Activated CD4-positive, CD25-positive, alpha-beta regulatory T cell treated with anti-CD3 and anti-CD28 coated beads, Interleukin-2, amount 50 U/mL, for 72 hours (primary cell): ENCODE measurements at regions not wholly inside any gene's neighbourhood (a gene's known extent, or its start where the extent isn't known, plus 50 kb on each side); places are given as distances from the start of the nearest gene placed in this dataset.

Experiments
- DNase-seq: peaks from one replicate; pipeline ENCODE4 v3.0.0; 2021

DNA sequence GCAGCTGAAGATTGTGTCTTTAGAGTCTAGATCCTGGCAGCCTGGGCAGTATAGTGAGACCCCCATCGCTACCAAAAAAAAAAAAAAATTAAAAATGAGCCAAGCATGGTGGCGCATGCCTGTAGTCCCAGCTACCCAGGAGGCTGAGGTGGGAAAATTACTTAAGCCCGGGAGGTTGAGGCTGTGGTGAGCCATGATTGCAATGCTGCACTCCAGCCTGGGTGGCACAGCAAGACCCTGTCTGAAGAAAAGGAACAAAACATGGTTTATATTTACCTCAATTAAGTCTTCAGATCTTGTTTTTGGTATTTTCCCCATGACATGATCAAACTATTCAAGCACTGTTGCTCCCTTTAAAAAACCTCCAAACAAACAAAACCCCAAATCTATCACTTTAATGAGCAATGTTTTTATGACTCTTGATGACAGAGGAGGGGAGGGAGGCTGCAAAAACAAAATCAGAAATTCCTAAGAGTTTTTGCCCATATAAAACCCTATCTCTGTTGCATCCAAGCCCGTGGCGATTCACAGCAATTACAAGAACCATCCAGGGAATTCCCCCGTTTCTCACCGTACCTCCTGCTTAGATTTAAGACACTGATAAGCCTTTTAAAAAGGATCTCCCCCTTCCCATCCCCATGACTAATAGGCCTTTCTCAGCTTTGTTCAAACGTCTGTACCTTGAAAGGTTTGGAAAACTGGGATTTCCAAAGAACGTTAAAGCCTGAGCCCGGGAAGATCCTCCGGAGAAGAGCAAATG lies 259.9 kb downstream of the BMP7 start:
- no peak for DNase-seq

DNA sequence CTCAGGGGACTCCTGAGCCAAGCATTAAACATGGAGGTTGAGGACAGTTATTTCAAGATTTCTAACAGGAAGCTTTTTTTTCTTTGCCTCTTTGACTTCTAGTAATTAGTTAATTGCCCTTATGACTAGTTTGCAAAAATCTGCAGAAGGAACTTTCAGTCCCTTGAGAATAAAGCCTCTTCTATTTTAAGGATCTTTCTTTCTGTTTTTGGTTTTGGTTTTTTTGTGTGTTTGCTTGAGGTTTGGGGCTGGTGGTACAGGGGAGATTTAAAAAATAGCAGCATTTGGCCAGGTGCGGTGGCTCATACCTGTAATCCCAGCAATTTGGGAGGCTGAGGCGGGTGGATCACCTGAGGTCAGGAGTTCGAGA lies 259.3 kb downstream of the BMP7 start:
- no peak for DNase-seq

DNA sequence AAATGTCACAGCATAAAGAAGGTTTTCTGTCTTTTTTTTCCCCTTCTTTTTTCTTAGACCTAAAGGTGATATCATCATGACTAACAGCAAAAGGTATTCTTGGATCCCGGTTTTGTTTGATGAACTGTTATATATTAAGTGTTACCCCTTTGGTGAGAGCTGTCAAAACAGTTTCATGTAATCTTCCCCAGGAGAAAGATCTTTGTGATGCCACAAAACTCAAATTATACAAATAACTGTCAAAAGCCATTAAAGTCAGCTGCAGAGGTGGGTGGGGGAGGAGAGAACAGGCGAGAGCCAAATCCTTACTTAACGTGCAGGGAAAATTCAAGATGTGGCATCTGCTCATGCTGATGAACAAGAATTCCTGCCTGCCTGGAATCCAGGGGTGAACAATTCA lies 258.2 kb downstream of the BMP7 start:
- DNase-seq, result no peak

DNA sequence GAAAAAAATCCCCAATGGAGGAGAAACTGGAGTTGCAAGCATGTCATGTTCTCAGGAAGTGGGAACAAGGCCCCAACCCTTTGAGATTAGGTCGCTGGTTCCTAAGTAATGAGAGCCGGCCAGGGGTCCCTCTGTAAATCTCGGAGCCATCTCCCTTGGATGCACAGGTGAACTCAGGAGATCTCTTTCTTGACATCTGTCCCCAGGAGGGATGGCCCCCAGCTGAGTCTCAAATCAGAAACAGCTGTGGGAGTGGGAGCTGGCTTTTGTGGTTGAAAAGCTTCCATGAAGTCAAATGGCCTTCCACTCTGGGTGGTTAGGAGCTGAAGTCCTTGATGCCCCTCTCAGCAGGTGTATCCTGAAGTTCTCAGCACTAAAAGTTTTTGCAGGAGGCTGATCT lies 257.1 kb downstream of the BMP7 start:
- DNase-seq, result no peak

DNA sequence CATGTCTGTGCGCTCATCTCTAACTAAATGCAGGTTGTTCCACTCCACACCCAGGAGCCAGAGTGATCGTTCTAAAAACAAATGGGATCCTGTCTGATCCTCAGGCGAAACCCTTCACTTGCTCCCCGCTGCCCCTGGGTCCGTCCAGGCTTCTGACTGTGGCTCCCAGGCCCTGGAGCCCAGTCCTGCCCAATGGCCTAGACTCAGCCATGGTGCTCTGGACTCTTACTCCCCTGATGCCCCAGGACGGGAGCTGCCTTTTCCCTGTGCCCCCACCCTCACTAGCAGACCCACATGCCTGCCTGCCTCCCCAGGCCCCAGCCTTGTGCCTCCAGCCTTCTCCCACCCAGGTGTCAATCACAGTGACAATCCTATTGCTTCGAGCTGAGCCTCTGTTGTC lies 256.7 kb downstream of the BMP7 start:
- DNase-seq, result no peak

DNA sequence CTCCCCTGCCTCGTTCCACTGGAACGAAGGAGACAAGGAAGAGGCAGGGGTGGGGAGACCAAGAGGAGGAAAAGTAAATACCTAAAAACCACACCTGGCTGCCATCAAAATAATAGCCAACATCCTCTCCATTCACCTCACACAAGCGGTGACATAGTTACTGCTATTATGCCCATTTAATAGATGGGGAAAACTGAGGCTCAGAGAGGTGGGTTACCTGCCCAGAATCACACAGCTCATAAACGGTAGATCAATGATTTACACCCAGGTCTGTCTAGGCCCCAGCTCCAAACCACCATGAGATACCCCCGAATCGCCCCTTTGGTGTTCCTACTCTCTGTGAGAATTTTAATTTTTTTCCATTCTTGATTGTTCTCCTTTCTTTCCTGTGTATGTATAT lies 253.8 kb downstream of the BMP7 start:
- DNase-seq, result no peak

DNA sequence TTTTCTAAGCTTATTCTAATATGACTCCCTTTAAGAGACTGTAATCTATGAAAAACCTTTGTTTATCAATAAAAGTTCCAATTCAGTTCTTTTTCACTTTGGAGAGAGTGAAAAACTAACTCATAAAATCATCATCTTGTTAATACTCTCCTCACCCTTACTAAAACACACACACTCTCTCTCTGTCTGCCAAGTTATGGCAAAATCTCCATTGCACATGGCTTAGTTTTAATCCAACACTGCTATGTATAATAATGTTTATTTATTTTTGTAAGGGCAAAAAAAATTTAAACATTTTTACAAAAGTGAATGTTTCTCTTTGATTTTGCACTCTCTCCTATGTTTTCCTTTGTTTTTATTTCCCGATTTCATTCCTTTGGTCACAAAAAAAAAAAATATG lies 253.2 kb downstream of the BMP7 start:
- DNase-seq, result no peak

DNA sequence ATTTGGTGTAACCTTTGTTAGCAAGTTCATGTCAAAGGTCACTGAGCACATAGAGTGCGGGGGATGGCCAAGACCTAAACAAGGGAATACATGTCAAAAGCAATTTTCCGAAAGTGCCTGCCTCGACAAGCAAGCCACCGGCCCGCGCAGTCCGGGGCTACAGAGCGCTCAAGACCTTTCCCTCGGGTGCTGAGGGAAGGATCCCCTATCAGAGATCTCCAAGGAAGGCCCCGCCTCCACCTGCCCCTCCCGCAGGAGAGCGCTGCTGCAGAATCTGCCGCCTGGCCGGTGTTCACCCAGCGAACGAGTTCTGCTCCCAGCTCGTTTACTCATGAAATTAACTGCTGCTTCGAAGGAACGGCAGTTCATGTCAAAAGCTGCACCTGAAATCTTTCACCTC lies 252.7 kb downstream of the BMP7 start:
- no peak for DNase-seq

DNA sequence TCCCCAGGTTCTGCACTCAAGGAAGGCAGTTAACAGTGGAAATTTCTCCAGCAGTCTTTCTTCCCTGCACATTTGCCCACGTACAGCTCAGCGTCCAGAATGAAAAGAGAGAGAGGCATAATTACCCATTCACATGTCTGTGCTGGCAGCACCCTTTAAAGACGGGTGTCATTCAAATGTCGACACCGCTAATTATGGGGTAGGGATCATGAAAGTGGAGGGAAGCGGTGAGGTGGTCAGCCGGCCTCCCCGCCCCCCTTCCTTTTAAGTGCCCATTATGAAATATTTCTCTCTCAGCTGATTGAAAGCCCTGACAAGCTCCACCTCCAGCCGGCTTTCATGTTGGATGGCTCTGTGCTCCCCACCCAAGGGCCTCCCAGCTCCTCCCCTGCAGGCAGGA lies 246.1 kb downstream of the BMP7 start:
- no peak for DNase-seq

DNA sequence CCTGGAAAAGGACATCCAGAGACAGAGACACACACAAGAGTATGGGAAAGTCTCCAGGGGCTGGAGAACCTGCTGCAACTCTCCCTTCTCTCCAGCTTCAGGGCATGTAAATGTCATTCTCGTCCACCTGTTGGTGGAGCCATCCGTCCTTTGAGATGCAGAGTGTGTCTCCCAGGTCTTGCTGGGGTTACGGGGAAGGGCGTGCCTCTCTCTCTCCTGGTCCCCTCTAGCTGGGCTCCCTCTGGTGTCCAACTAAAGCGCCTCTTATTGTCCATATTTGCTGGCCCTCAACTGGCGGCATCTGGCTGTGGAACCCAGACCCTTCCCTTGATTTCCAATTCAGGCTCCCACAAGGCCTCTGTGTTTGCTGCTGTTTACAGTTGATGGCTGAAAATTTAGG lies 244.1 kb downstream of the BMP7 start:
- no peak for DNase-seq

DNA sequence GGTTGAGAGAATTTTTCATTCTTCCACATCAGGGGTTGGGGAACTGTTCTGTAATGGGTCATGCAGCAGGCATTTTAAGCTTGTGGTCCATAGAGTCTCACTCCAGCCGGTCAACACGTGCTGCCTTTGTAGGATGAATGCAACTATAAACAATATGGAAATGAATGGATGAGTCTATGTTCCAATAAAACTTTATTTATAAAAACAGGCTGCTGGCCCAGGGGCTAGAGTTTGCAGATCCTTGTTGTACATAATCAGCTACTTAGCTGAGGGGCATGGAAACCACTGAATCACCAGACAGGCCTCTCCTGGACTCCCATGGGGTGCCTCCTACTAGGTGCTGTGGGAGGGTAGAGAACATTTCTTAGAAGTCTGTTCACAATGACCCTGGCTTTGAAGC lies 243.4 kb downstream of the BMP7 start:
- DNase-seq, result no peak

DNA sequence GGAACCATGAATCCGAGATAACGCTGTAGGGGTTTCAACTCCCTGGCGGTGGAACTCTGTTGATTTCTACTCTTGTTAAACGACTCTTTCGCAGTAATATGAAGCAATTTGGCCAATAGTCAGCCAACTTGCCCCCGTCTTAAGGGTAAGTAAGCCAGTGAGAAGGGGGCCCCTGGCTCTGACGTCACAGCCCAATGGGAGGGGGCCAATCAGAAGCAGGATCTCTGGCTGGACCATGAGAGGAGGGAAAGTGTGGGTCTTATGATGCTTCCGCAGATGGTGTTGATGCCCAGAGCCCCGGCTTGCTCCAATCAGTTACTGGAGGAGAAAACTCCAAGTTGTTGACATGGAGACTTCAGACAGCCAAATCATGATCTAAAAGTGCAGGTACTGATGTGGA lies 242.4 kb downstream of the BMP7 start:
- DNase-seq, result no peak

DNA sequence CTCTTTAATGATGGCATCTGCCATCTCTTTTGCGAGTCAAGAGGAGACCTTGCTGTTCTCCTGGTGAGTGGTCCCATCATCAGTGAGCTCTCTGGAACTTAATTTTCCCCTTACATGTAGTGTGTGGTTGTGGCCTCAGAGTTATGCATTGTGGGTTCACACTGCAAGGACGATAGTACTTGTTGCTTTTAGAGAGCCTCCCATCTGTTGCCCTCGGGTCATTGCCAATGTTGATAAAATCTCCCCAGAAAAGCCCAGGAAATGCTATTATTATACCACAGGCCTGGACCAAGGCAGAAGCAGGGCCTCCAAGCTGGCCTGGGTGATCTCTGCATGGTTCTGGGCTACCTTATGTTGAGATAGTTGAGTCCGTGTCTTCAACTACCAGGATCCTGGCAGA lies 241.6 kb downstream of the BMP7 start:
- no peak for DNase-seq

DNA sequence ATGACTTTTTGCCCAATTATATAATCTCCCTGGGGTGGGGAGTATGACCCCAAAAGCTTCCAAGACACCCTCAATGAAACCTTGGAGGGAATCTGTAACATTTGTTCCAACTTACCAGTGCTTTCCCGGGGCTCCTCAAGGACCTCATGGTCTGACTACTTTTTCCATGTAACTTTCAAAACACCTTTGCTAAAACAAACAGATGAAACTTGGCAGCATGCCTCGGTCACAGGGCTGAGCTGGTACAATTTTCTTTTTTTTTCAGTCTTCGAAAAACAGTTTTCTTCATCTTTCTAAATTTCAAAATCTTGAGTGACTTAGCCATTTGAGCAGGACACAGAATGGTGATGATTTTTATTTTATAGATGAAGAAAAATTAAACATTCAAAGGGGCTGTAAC lies 241.2 kb downstream of the BMP7 start:
- no peak for DNase-seq

DNA sequence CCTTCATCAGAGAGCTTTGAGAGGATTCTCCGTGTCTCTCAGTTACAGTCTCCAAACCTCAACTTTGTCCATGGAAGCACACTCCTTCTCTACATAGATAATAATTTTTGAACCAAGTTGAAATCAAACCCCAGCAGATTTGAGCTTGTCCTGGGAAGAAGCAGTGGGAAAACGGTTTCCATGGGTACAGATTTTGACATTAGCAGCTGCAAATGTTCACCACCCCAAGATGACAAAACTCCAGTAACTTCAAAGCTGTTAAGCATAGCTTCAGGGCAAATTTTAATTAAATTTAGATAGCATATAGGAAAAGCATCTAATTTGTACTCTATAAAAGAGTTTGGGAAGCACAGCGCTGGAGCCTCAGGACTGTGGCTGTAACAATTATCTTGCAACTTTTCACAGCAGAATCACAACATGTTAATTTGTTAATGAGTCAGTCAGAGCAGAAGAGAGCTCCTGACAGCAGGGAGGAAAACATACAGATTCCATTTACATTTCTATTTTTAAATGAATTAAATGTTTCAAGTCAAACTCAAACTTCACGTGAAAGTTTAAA lies 240.7 kb downstream of the BMP7 start:
- DNase-seq, result no peak

DNA sequence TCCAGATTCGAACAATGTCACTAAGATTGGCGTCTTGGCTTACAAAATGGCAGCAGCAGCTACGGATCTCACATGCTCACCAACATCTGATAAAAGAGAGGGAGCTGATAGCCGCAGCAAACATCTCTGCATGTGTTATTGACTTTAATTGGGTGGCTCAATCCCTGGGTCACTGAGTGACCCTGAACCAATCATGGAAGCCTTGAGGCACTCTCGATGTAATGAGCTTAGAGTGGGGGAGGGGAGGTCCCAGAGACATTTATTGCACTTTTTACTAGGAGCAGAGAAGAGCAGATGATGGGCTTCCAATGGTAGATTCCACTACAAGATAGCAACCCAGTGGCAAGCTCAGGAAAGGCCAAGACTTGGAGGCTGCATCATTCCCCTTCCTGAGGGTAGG lies 238.7 kb downstream of the BMP7 start:
- no peak for DNase-seq

DNA sequence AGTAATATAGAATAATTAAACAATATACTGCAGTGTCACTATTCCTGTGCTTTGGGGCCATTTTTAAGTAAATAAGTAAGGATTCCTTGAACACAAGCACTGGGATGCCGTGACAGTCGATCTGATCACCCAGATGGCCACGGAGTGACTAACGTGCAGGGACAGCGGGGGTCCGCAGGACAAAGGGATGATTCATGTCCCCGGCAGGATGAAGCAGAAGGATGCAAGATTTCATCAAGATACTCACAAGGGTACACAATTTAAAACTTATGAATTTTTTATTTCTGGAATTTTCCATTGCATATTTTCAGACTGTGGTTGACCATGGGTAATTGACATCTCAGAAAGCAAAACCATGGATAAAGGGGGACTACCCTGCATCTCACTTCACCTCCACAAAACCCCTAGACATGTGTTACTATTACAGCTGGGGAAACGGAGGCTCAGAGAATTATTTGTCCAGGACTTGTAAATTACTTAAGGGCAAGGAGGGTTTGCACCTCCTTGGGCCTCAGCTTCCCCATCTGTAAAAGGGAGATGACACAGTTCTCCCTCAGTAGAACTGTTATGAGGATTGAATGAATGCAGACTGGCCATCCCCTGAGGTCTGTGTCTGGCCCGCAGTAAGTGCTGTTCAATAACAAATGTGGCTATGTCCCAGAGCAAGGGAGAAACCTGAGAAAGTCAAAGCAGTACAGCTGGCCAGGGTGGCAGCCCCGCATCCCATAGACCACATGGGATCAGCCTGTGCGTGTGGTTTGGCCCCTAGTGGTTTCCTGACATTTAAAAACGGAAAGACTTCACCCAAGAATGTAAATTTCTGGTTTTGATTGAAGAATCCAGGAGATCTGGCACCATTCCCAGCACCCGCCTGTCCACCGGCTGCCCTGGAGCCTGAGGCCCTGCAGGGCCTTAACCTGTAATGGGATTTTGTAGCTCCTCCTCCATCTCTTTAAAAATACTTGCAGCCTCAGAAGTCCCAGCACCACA lies 235.5 kb downstream of the BMP7 start:
- DNase-seq, result no peak

DNA sequence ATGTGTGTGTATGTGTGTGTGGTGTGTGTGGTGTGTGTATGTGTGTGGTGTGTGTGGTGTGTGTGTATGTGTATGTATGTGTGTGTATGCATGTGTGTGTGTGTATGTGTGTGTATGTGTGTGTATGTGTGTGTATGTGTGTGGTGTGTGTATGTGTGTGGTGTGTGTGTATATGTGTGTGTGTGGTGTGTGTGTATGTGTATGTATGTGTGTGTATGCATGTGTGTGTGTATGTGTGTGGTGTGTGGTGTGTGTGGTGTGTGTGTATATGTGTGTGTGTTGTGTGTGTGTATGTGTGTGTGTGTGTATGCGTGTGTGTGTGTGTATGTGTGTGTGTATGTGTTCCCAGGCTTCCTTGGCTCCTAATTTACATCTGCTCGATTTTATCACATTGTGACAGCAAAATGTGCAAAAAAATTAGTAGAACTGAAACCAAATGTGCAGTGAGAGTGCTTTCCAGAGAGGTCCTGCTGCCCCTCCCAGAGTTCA lies 234.5 kb downstream of the BMP7 start:
- no peak for DNase-seq

DNA sequence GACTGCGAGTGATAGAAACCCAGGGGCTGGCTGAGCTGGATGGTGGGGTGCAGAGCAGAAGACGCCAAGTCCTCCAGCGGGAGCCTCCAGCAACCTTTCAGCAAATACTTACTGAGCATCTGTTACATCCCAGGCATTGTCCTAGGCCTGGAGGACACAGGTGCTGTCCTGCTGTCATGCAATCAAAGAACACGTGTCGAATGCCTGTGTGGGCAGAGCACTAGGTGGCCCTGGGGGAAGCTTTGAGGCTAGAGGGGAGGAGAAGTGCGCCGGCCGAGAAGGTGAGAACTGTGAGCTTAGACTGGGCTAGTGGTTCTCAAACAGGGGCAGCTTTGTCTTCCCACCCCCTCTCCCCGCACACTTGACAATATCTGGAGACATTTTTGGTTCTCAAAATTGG lies 233.6 kb downstream of the BMP7 start:
- no peak for DNase-seq

DNA sequence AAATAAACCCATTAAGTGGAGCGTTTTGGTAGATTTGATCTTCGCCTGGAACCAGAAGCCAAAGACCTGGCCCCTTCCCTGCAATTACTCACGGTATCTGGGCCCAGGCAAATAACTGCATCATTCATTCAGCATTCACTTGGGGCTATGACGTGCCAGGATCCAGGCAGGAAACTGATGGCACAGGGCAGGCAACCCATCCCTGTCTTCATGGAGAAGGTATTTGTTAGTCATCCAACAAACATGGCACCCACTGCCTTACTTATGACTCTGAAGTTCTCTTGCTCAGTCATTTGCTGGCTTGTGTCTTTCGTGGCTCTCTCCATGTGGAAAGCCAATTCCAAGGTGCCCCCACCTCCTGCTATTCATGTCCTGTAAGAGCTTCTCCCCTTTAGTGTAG lies 232.4 kb downstream of the BMP7 start:
- DNase-seq, result no peak

DNA sequence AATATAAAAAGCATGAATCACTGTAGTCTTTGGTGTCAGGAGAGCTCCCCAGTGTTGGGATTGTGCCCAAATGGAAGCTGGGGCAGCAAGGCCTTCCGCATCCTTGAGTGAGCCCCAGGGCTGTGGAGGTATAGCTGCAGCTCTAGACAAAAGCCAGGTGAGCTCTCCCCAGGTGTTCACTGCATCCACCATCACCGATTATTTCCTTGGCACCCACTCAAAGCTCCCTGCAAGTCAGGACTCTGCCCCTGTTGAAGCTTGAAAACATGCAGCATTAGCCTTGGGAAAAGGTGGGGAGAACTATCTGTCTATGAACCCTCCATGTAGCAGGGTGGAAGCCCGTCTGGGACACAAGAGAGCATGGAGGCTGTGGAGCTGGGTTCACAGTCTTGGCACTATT lies 228.8 kb downstream of the BMP7 start:
- no peak for DNase-seq

DNA sequence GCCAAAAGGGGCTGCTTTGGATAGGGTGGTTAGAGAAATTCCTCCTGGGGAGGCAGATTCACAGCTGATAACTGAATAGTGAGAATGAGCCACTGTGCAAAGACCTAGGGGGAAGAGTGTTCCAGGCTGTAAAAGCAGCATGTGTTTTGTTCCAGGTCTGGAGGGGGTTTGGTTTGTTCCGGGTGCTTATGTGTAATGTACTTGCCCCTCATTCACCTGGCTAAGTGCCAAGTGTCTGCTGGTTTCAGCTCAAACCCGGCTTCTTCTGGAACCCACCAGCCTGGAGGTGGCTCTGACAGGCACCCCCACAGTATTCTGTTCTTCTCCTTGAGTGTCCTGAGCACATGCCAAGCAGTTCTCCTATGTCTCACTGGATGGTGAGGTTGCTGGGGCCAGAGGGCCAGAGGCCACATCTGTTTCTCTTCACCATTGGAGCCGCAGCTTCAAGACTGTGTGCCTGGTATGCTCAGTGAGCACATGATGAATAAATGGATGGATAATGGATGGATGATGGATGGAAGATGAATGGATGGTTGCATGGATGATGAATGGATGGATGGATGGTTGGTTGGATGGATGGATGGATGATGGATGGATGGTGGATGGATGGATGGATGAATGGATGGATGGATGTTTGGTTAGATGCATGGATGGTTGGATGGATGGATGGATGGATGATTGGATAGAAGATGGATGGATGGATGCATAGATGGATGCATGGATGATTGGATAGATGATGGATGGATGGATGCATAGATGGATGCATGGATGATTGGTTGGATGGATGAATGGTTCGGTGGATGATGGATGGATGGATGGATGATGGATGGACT lies 227.6 kb downstream of the BMP7 start:
- DNase-seq, result no peak

DNA sequence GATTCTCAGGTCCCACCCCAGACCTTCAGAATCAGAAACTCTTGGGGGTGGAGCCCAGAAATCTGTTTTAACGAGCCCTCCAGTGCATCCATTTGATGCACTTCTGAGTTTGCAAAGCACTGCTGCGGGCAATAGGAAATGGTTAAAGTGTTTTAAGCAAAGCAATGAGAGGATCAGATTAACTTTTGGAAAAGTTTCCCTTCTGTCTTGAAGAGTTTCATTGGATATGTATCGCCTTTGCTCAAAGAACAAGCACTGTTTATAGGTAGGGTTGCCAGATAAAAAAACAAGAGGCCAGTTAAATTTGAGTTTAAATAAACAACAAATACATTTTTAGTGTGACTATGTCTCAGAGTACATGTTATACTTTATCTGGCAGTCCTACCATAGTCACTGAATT lies 226.0 kb downstream of the BMP7 start:
- no peak for DNase-seq
